GM13976 (cell line): ENCODE measurements at regions not wholly inside any gene's neighbourhood (a gene's known extent, or its start where the extent isn't known, plus 50 kb on each side); places are given as distances from the start of the nearest gene placed in this dataset.

Experiments
- DNase-seq: peaks from one replicate; pipeline ENCODE4 v3.0.0; 2012; ENCODE audit warnings: low spot score
- CTCF ChIP-seq: IDR thresholded peaks from 2 replicates; pipeline ENCODE4 v1.5.1; 2012; ENCODE audit warnings: borderline replicate concordance, mild to moderate bottlenecking; ENCODE audit not compliant: insufficient read depth; ENCODE audit errors: extremely low read depth, missing control alignments, control extremely low read depth
- in situ Hi-C: fragments of 300-500 bp; cut with MboI; formaldehyde crosslinking; loops from one replicate; pipeline ENCODE4 v1.12.0; 2022; ENCODE audit warnings: low sequenced_read_pairs, mixed read lengths, inconsistent platforms; ENCODE audit not compliant: unreplicated experiment

DNA sequence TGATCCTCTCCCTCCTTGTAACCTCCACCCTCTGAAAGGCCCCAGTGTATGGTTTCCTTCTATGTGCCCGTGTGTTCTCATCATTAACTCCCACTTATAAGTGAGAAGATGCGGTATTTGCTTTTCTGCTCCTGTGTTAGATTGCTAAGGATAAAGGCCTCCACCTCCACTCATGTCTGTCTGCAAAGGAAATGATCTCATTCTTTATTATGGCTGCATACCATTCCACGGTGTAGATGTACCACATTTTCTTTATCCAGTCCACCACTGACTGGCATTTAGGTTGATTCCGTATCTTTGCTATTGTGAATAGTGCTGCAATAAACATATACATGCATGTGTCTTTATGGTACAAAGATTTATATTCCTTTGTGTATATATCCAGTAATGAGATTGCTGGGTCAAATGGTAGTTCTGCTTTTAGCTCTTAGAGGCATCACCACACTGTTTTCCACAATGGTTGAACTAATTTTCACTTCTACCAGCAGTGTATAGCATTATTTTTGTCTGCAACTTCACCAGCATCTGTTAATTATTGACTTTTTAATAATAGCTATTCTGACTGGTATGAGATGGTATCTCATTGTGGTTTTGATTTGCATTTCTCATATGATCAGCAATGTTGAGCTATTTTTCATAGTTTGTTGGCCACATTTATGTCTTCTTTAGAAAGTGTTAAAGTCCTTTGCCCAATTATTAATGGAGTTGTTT is 1030.9 kb downstream of the FSTL5 start:
- TF ChIP-seq CTCF: no peak
- in situ Hi-C loops: no loop called here
- DNase-seq: no peak

DNA sequence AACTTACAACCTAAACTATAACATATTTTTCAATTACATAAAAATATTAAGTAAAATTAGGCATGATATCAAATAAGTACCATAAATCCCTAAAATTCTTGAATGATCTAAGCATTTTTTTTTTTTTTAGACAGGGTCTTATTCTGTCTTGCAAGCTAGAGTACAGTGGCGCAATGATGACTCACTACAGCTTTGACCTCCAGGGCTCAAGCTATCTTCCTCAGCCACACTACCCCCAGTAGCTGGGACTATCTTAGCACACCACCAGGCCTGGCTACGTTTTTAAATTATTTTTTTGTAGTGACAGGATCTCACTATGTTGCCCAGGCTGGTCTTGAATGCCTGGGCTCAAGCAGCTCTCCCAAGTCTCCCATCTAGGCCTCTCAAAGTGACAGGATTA is 1042.3 kb downstream of the FSTL5 start:
- TF ChIP-seq CTCF: no peak
- in situ Hi-C loops: no loop called here
- no peak for DNase-seq

GRCh38 chr4:161101881-161102280 is 1061.9 kb downstream of the FSTL5 start:
- no peak for TF ChIP-seq CTCF

GRCh38 chr4:161097821-161098220 is 1066.0 kb downstream of the FSTL5 start:
- in situ Hi-C loops: no loop called here
- TF ChIP-seq CTCF: no peak
- DNase-seq: no peak

More at GRCh38 chr4:161101881-161102280, 1061.9 kb downstream of the FSTL5 start:
- no peak for DNase-seq
- in situ Hi-C loops: no loop called here

- TF ChIP-seq CTCF: no peak
- DNase-seq: no peak
- in situ Hi-C loops: no loop called here
Measured at GRCh38 chr4:161061046-161061445, 1102.8 kb downstream of the FSTL5 start.
